K562 (cell line): ENCODE measurements at regions not wholly inside any gene's neighbourhood (a gene's known extent, or its start where the extent isn't known, plus 50 kb on each side); places are given as distances from the start of the nearest gene placed in this dataset.
A peak's percentile ranks its signal among the peaks of the same experiment; 100 is the strongest.

ENCODE experiments used
- ATAC-seq: fragments of 200-7000 bp; cut with Tn5 transposase; 3 replicates; pipeline ENCODE4 v1.9.1; 2020; ENCODE audit warnings: moderate library complexity
- BruUV-seq: library from RNA; stranded (reverse); fragments of 400-500 nt; replicated peaks from 2 replicates; lab custom pipeline; 2021; lab: Mats Ljungman, UMichigan
- CTCF ChIA-PET: fragments of 300-600 bp; formaldehyde crosslinking; extraction: SDS; loops from one replicate; lab custom pipeline; 2021; ENCODE audit warnings: low intra/inter-chr PET ratio; lab: Yijun Ruan, JAX
- POLR2A ChIA-PET: fragments of 300-600, 350-650 bp; sonication (Branson Sonifier 250); formaldehyde crosslinking; extraction: SDS; loops from one replicate; lab custom pipeline; 2021; ENCODE audit warnings: antibody characterized with exemption, inconsistent platforms; lab: Yijun Ruan, JAX
- DNase-seq, 4 experiments: peaks; one replicate each; pipeline versions ENCODE4 v3.0.0 to v3.0.0-alpha.2; 2011 to 2018; ENCODE audit warnings: low spot score in 3 of 4, mixed read lengths in 3 of 4; ENCODE audit errors: extremely low read depth in 1 of 4
- FAIRE-seq: peaks from 2 replicates; lab custom pipeline; 2011; peaks lifted over from hg19 to GRCh38; lab: Jason Lieb, UNC
- H2AFZ ChIP-seq: 2 replicates; pipeline ENCODE4 v1.6.0; 2011; ENCODE audit warnings: low read depth, low read length, control low read depth, inconsistent platforms
- H3K27ac ChIP-seq: fragments of 200-600 bp; 3 replicates; pipeline ENCODE4 v1.8.0; 2011; ENCODE audit warnings: low read depth, mild to moderate bottlenecking, control low read depth, inconsistent platforms, low read length, moderate library complexity, mixed read lengths; ENCODE audit errors: extremely low read depth
- H3K27me3 ChIP-seq, 2 experiments: fragments of 300-600 bp in 1 of 2; 2 replicates in 1 of 2; 3 replicates in 1 of 2; pipeline versions ENCODE4 v1.6.0 to v1.8.0; 2011; ENCODE audit warnings: inconsistent platforms in 2 of 2, low read length in 2 of 2, mild to moderate bottlenecking in 1 of 2, mixed read lengths in 1 of 2, moderate library complexity in 1 of 2; ENCODE audit not compliant: control insufficient read depth in 2 of 2, insufficient read depth in 2 of 2
- H3K36me3 ChIP-seq: fragments of 300-600 bp; 3 replicates; pipeline ENCODE4 v1.8.0; 2011; ENCODE audit warnings: mild to moderate bottlenecking, low read length, inconsistent platforms; ENCODE audit not compliant: control insufficient read depth, insufficient read depth
- H3K4me1 ChIP-seq, 2 experiments: fragments of 200-600 bp in 1 of 2; replicated peaks in 1 of 2; 2 replicates in 1 of 2; 3 replicates in 1 of 2; pipeline versions ENCODE4 v1.5.1 to v1.8.0; 2011; ENCODE audit warnings: inconsistent platforms in 2 of 2, low read length in 2 of 2, mild to moderate bottlenecking in 1 of 2, mixed read lengths in 1 of 2, moderate library complexity in 1 of 2; ENCODE audit not compliant: control insufficient read depth in 2 of 2, insufficient read depth in 2 of 2
- H3K4me2 ChIP-seq: 2 replicates; pipeline ENCODE4 v1.6.1; 2011; ENCODE audit warnings: low read length, control low read depth, inconsistent platforms, mixed read lengths; ENCODE audit not compliant: insufficient read depth
- H3K4me3 ChIP-seq: fragments of 200-600 bp; sonication (generic), shearing (Covaris generic); 2 replicates; pipeline ENCODE4 v1.5.1; 2016; ENCODE audit warnings: control low read depth, inconsistent platforms
- H3K79me2 ChIP-seq: fragments of 200-600 bp; 3 replicates; pipeline ENCODE4 v1.8.0; 2011; ENCODE audit warnings: low read length, inconsistent platforms; ENCODE audit not compliant: control insufficient read depth, insufficient read depth
- H3K9ac ChIP-seq, 2 experiments: 2 replicates each; pipeline versions ENCODE4 v1.6.0 to v1.6.1; 2011; ENCODE audit warnings: low read depth in 2 of 2, low read length in 2 of 2, control low read depth in 1 of 2, inconsistent platforms in 1 of 2, mild to moderate bottlenecking in 1 of 2, mixed read lengths in 1 of 2; ENCODE audit not compliant: insufficient read depth in 1 of 2
- H3K9me1 ChIP-seq: one replicate; pipeline ENCODE4 v1.6.0; 2011; ENCODE audit warnings: inconsistent platforms, mild to moderate bottlenecking, low read length, moderate library complexity; ENCODE audit not compliant: control insufficient read depth, insufficient read depth
- H3K9me3 ChIP-seq: replicated peaks from 2 replicates; pipeline ENCODE4 v1.5.1; 2011; ENCODE audit warnings: low read depth, low read length, inconsistent platforms; ENCODE audit not compliant: control insufficient read depth, insufficient read depth
- H4K20me1 ChIP-seq: replicated peaks from 2 replicates; pipeline ENCODE4 v1.6.1; 2011; ENCODE audit warnings: low read length, inconsistent platforms, mixed read lengths; ENCODE audit not compliant: control insufficient read depth, insufficient read depth
- BACH1 ChIP-seq: fragments of 200-800 bp; sonication (Bioruptor generic); IDR thresholded peaks from 2 replicates; pipeline ENCODE4 v1.6.1; 2016; ENCODE audit warnings: missing genetic modification characterization, missing compliant biosample characterization
- CBFA2T3 ChIP-seq: fragments of 450-650 bp; IDR thresholded peaks from 2 replicates; pipeline ENCODE4 v1.6.1; 2017
- CCNT2 ChIP-seq: IDR thresholded peaks from 2 replicates; pipeline ENCODE4 v1.6.1; 2011; ENCODE audit warnings: borderline replicate concordance, low read depth, mild to moderate bottlenecking, moderate library complexity, mixed read lengths, low read length; ENCODE audit not compliant: insufficient read length; ENCODE audit errors: extremely low read depth
- NONO ChIP-seq, 2 experiments: fragments of 200-400 bp in 1 of 2; fragments of 450-650 bp in 1 of 2; formaldehyde crosslinking in 1 of 2; IDR thresholded peaks; 2 replicates each; pipeline ENCODE4 v1.6.1; 2017; ENCODE audit warnings: low read depth in 2 of 2, mild to moderate bottlenecking in 2 of 2, moderate library complexity in 2 of 2, low read length in 1 of 2
- PTTG1 ChIP-seq: fragments of 450-650 bp; IDR thresholded peaks from 2 replicates; pipeline ENCODE4 v1.6.1; 2016; ENCODE audit warnings: low read depth, mild to moderate bottlenecking, missing genetic modification characterization, missing compliant biosample characterization
- WGBS: fragments of 100-300 bp; shearing (Covaris generic); methylation state at CpG from one replicate; pipeline ENCODE4 v1.1.6; 2016; ENCODE audit warnings: low coverage, mixed read lengths; ENCODE audit not compliant: insufficient coverage; ENCODE audit errors: missing lambda C conversion rate; 5-methylcytosine and 5-hydroxymethylcytosine counted together
- in situ Hi-C: fragments of 300-500 bp; cut with MboI; formaldehyde crosslinking; loops from 4 replicates; pipeline ENCODE4 v1.15.0; 2018; ENCODE audit warnings: inconsistent platforms, mixed read lengths
- intact Hi-C: fragments of 100-400 bp; cut with micrococcal nuclease; formaldehyde crosslinking; loops from 2 replicates; pipeline ENCODE4 v1.14.2; 2022
- TF ChIP-seq, protein P1 (sequence below), 2 experiments: fragments of 450-650 bp in 1 of 2; sonication (generic) in 1 of 2; formaldehyde crosslinking in 1 of 2; IDR thresholded peaks; 2 replicates each; pipeline versions ENCODE4 v1.7.1 to v1.9.0; 2016 to 2022; ENCODE audit warnings: inconsistent platforms in 1 of 2, mild to moderate bottlenecking in 1 of 2, missing genetic modification reagents in 1 of 2
- TF ChIP-seq, protein P2 (sequence below): sonication (generic); IDR thresholded peaks from 2 replicates; pipeline ENCODE4 v1.6.1; 2016
- TF ChIP-seq, protein P3 (sequence below), 3 experiments: fragments of 200-800 bp in 1 of 3; sonication (Bioruptor generic) in 1 of 3; sonication (generic) in 1 of 3; formaldehyde crosslinking in 1 of 3; IDR thresholded peaks; 2 replicates each; pipeline versions ENCODE4 v1.6.1 to v1.8.0; 2016 to 2022; ENCODE audit warnings: mild to moderate bottlenecking in 2 of 3, missing compliant biosample characterization in 2 of 3, missing genetic modification characterization in 2 of 3, missing genetic modification reagents in 1 of 3

DNA sequence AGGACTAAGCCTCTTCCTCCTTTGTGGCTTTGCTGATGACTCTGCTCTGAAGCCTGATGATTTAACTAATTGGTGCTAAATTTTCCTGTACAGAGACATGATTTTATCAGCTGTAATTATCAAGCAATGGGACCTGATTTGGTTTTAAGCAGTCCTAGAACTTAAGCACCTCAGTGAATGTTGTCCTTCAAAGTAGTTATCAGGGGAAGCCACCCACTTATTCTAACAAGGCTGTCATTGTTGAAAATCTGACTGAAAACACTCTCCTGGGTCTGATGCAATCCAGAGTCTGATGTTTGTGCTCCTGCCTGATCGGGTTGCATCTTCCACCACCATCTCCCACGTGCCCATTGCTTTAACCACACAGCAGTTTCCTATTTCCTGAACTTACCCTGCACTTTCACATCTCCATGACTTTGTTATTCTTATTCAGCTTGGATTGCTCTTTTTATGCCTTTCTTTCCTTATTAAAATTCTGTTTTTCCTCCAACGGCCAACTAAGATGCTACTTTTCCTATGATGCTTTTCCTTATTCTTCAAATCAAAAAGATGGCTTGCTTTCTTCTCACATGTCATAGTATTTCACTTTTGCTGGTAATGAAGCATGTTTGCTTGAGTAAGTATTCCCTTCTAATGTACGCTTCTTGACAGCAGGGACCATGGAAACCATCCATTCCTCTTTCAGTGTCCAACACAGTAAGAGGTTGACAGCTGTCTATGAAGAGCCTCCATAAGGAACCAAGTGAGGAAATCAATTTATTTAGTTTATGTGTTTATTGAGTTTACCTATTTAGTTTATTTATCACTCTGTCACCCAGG is 55.0 kb downstream of the S1PR1 start:
- Histone ChIP-seq H3K36me3 (no peaks in the 10 kb centered on the region), H3K4me3 (no peak overlapping the region), H3K9me3 (no peaks in the 10 kb centered on the region), H3K4me1 (peaks cover 0 to 5% of the 10 kb centered on the region in 2 experiments; a peak in 2 of 5 replicates), H2AFZ (no peak overlapping the region), H3K79me2 (no peaks in the 10 kb centered on the region), H3K27ac (no peak overlapping the region), H3K4me2 (no peak overlapping the region), H3K9ac (no peak overlapping the region), H3K9me1 (no peaks in the 10 kb centered on the region), H3K27me3 (no peaks in the 10 kb centered on the region; a peak in 1 of 5 replicates), H4K20me1 (no peaks in the 10 kb centered on the region)
- peak; percentile 44 for FAIRE-seq
- POLR2A ChIA-PET: no interaction called here
- BruUV-seq: no TSS peak
- CTCF ChIA-PET: no interaction called here
- intact Hi-C loops: no loop called here
- ATAC-seq: peak; percentile 55
- no peak for DNase-seq
- in situ Hi-C loops: no loop called here
- WGBS: 8% methylated on average over 4 of the region's 4 CpGs
- TF ChIP-seq CCNT2 (peak; percentile 29), BACH1 (peak; percentile 42; the same call in 1 of the 2 replicates), CBFA2T3 (peak; percentile 42; the same call in 1 of the 2 replicates), NONO (IDR thresholded peaks at IDR 0.05; ENCODE audit: low read depth in 2 of 2, low read length in 1 of 2) (no peak), PTTG1 (tag) (no peak)
- TF ChIP-seq, protein P1, sequence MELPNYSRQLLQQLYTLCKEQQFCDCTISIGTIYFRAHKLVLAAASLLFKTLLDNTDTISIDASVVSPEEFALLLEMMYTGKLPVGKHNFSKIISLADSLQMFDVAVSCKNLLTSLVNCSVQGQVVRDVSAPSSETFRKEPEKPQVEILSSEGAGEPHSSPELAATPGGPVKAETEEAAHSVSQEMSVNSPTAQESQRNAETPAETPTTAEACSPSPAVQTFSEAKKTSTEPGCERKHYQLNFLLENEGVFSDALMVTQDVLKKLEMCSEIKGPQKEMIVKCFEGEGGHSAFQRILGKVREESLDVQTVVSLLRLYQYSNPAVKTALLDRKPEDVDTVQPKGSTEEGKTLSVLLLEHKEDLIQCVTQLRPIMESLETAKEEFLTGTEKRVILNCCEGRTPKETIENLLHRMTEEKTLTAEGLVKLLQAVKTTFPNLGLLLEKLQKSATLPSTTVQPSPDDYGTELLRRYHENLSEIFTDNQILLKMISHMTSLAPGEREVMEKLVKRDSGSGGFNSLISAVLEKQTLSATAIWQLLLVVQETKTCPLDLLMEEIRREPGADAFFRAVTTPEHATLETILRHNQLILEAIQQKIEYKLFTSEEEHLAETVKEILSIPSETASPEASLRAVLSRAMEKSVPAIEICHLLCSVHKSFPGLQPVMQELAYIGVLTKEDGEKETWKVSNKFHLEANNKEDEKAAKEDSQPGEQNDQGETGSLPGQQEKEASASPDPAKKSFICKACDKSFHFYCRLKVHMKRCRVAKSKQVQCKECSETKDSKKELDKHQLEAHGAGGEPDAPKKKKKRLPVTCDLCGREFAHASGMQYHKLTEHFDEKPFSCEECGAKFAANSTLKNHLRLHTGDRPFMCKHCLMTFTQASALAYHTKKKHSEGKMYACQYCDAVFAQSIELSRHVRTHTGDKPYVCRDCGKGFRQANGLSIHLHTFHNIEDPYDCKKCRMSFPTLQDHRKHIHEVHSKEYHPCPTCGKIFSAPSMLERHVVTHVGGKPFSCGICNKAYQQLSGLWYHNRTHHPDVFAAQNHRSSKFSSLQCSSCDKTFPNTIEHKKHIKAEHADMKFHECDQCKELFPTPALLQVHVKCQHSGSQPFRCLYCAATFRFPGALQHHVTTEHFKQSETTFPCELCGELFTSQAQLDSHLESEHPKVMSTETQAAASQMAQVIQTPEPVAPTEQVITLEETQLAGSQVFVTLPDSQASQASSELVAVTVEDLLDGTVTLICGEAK (IDR thresholded peaks at IDR 0.05): peak; percentile 23; the same call in 1 of the 2 replicates
- TF ChIP-seq, protein P1 (CRISPR knock-in tag; IDR thresholded peaks at IDR 0.05): no peak
- TF ChIP-seq, protein P2, sequence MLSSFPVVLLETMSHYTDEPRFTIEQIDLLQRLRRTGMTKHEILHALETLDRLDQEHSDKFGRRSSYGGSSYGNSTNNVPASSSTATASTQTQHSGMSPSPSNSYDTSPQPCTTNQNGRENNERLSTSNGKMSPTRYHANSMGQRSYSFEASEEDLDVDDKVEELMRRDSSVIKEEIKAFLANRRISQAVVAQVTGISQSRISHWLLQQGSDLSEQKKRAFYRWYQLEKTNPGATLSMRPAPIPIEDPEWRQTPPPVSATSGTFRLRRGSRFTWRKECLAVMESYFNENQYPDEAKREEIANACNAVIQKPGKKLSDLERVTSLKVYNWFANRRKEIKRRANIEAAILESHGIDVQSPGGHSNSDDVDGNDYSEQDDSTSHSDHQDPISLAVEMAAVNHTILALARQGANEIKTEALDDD: peak; percentile 44; the same call in 1 of the 2 replicates
- TF ChIP-seq, protein P3, sequence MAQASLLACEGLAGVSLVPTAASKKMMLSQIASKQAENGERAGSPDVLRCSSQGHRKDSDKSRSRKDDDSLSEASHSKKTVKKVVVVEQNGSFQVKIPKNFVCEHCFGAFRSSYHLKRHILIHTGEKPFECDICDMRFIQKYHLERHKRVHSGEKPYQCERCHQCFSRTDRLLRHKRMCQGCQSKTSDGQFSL (CRISPR knock-in tag; IDR thresholded peaks at IDR 0.05): no peak
- TF ChIP-seq, protein P3 (tag; IDR thresholded peaks at IDR 0.05): no peak
